Panc1 (cell line): ENCODE measurements at regions not wholly inside any gene's neighbourhood (a gene's known extent, or its start where the extent isn't known, plus 50 kb on each side); places are given as distances from the start of the nearest gene placed in this dataset.
A peak's percentile ranks its signal among the peaks of the same experiment; 100 is the strongest.

ENCODE experiments used
- ATAC-seq: fragments of 200-7000 bp; cut with Tn5 transposase; 2 replicates; pipeline ENCODE4 v1.9.1; 2020; ENCODE audit warnings: mild to moderate bottlenecking, moderate library complexity
- BruUV-seq: library from RNA; stranded (reverse); fragments of 400-500 nt; replicated peaks from 2 replicates; lab custom pipeline; 2021; lab: Mats Ljungman, UMichigan
- CTCF ChIA-PET: fragments of 300-600 bp; sonication (Branson Sonifier 250); formaldehyde crosslinking; loops from one replicate; lab custom pipeline; 2022; ENCODE audit warnings: antibody characterized with exemption; lab: Charles Lee
- POLR2A ChIA-PET: fragments of 300-600 bp; sonication (Branson Sonifier 250); formaldehyde crosslinking; loops from one replicate; lab custom pipeline; 2022; ENCODE audit warnings: antibody characterized with exemption; lab: Charles Lee
- DNase-seq: peaks from one replicate; pipeline ENCODE4 v3.0.0-alpha.2; 2010; ENCODE audit warnings: low read depth, low spot score
- H3K27ac ChIP-seq: 2 replicates; pipeline ENCODE4 v1.5.1; 2011; ENCODE audit warnings: mild to moderate bottlenecking, low read length, inconsistent platforms
- H3K27me3 ChIP-seq: fragments of 200-500 bp; sonication (Bioruptor generic); 2 replicates; pipeline ENCODE4 v1.6.0; 2014; ENCODE audit warnings: low read length, inconsistent platforms; ENCODE audit not compliant: control insufficient read depth, insufficient read depth
- H3K36me3 ChIP-seq: fragments of 200-500 bp; sonication (Bioruptor generic); 2 replicates; pipeline ENCODE4 v1.5.1; 2014; ENCODE audit warnings: inconsistent platforms, mild to moderate bottlenecking, low read length, moderate library complexity; ENCODE audit not compliant: control insufficient read depth, insufficient read depth
- H3K4me1 ChIP-seq: 2 replicates; pipeline ENCODE4 v1.5.1; 2011; ENCODE audit warnings: inconsistent platforms, mild to moderate bottlenecking, low read length, moderate library complexity; ENCODE audit not compliant: control insufficient read depth, insufficient read depth
- H3K4me3 ChIP-seq, 2 experiments: 2 replicates each; pipeline ENCODE4 v1.5.1; 2011 to 2012; ENCODE audit warnings: low read depth in 2 of 2, low read length in 2 of 2, mild to moderate bottlenecking in 2 of 2, inconsistent platforms in 1 of 2, moderate library complexity in 1 of 2
- H3K9me3 ChIP-seq: fragments of 200-500 bp; sonication (Bioruptor generic); 2 replicates; pipeline ENCODE4 v1.5.1; 2014; ENCODE audit warnings: low read depth, mild to moderate bottlenecking, inconsistent platforms, low read length, moderate library complexity; ENCODE audit not compliant: control insufficient read depth, insufficient read depth
- POLR2AphosphoS5 ChIP-seq: IDR thresholded peaks from 2 replicates; pipeline ENCODE4 v1.6.1; 2012; ENCODE audit warnings: mild to moderate bottlenecking, low read depth, low read length, moderate library complexity
- SIN3A ChIP-seq: IDR thresholded peaks from 2 replicates; pipeline ENCODE4 v1.6.1; 2012; ENCODE audit warnings: low read depth, mild to moderate bottlenecking, low read length, moderate library complexity, borderline replicate concordance; ENCODE audit not compliant: insufficient read depth
- TCF7L2 ChIP-seq: IDR thresholded peaks from 2 replicates; pipeline ENCODE4 v1.6.1; 2011; ENCODE audit warnings: mild to moderate bottlenecking, low read depth, low read length, inconsistent platforms
- in situ Hi-C: cut with HindIII; loops from 2 replicates; pipeline ENCODE4 v1.10.0; 2016; ENCODE audit warnings: low sequenced_read_pairs, low pct_unique_long_range_greater_than_20kb
- intact Hi-C: fragments of 100-400 bp; cut with micrococcal nuclease; formaldehyde crosslinking; loops from one replicate; pipeline ENCODE4 v1.10.0; 2022; ENCODE audit not compliant: unreplicated experiment
- TF ChIP-seq, protein P1 (sequence below): fragments of 450-650 bp; IDR thresholded peaks from 2 replicates; pipeline ENCODE4 v1.5.1; 2017; ENCODE audit warnings: mild to moderate bottlenecking
- TF ChIP-seq, protein P2 (sequence below), 2 experiments: IDR thresholded peaks; 2 replicates each; pipeline ENCODE4 v1.6.1; 2011 to 2012; ENCODE audit warnings: low read depth in 2 of 2, control low read depth in 1 of 2, low read length in 1 of 2, mild to moderate bottlenecking in 1 of 2, moderate library complexity in 1 of 2; ENCODE audit not compliant: insufficient read depth in 1 of 2

GRCh38 chr4:3613967-3614730 is 81.9 kb upstream of the LRPAP1 start:
- no peaks in the 10 kb centered on the region for H3K9me3 ChIP-seq
- H3K36me3 ChIP-seq = no peaks in the 10 kb centered on the region
- H3K4me3 ChIP-seq = no peak overlapping the region
- TF ChIP-seq, protein P1, sequence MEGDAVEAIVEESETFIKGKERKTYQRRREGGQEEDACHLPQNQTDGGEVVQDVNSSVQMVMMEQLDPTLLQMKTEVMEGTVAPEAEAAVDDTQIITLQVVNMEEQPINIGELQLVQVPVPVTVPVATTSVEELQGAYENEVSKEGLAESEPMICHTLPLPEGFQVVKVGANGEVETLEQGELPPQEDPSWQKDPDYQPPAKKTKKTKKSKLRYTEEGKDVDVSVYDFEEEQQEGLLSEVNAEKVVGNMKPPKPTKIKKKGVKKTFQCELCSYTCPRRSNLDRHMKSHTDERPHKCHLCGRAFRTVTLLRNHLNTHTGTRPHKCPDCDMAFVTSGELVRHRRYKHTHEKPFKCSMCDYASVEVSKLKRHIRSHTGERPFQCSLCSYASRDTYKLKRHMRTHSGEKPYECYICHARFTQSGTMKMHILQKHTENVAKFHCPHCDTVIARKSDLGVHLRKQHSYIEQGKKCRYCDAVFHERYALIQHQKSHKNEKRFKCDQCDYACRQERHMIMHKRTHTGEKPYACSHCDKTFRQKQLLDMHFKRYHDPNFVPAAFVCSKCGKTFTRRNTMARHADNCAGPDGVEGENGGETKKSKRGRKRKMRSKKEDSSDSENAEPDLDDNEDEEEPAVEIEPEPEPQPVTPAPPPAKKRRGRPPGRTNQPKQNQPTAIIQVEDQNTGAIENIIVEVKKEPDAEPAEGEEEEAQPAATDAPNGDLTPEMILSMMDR = no peak
- TF ChIP-seq, protein P2, sequence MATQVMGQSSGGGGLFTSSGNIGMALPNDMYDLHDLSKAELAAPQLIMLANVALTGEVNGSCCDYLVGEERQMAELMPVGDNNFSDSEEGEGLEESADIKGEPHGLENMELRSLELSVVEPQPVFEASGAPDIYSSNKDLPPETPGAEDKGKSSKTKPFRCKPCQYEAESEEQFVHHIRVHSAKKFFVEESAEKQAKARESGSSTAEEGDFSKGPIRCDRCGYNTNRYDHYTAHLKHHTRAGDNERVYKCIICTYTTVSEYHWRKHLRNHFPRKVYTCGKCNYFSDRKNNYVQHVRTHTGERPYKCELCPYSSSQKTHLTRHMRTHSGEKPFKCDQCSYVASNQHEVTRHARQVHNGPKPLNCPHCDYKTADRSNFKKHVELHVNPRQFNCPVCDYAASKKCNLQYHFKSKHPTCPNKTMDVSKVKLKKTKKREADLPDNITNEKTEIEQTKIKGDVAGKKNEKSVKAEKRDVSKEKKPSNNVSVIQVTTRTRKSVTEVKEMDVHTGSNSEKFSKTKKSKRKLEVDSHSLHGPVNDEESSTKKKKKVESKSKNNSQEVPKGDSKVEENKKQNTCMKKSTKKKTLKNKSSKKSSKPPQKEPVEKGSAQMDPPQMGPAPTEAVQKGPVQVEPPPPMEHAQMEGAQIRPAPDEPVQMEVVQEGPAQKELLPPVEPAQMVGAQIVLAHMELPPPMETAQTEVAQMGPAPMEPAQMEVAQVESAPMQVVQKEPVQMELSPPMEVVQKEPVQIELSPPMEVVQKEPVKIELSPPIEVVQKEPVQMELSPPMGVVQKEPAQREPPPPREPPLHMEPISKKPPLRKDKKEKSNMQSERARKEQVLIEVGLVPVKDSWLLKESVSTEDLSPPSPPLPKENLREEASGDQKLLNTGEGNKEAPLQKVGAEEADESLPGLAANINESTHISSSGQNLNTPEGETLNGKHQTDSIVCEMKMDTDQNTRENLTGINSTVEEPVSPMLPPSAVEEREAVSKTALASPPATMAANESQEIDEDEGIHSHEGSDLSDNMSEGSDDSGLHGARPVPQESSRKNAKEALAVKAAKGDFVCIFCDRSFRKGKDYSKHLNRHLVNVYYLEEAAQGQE (IDR thresholded peaks at IDR 0.05; ENCODE audit: insufficient read depth in 1 of 2, low read depth in 2 of 2, low read length in 1 of 2) = no peak
- TF ChIP-seq SIN3A = no peak
- TF ChIP-seq POLR2AphosphoS5 = no peak
- no peak for TF ChIP-seq TCF7L2
- CTCF ChIA-PET = no interaction called here
- ATAC-seq (peak; percentile 66; the same call in 1 of the 2 replicates), DNase-seq (no peak)
- H3K4me1 ChIP-seq = no peaks in the 10 kb centered on the region; the same call in 1 of the 2 replicates
- in situ Hi-C loops (no loop called here), intact Hi-C loops (no loop called here)
- no peak overlapping the region for H3K27ac ChIP-seq
- no TSS peak for BruUV-seq
- H3K27me3 ChIP-seq = no peaks in the 10 kb centered on the region; the same call in 1 of the 2 replicates
- POLR2A ChIA-PET = no interaction called here

DNA sequence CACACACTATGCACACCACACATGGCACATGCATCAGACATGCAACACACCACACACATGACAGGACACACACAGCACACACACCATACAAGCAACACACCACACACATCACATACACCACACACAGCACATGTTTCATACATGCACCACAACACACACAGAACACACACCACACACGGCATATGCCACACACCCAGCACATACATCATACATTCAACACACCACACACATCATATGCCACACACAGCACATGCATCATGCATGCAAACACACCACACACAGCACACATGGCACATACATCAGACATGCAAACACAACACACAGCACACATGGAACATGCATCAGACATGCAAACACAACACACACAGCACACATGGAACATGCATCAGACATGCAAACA is 80.7 kb upstream of the LRPAP1 start:
- no peak for ATAC-seq
- ChIA-PET CTCF (no interaction called here), POLR2A (no interaction called here)
- no peaks in the 10 kb centered on the region for H3K9me3 ChIP-seq
- intact Hi-C loops (no loop called here), in situ Hi-C loops (no loop called here)
- BruUV-seq = no TSS peak
- no peak overlapping the region for H3K4me3 ChIP-seq
- no peaks in the 10 kb centered on the region; the same call in 1 of the 2 replicates for H3K27me3 ChIP-seq
- H3K36me3 ChIP-seq = no peaks in the 10 kb centered on the region
- TF ChIP-seq, protein P2 (IDR thresholded peaks at IDR 0.05; ENCODE audit: insufficient read depth in 1 of 2, low read depth in 2 of 2, low read length in 1 of 2) = no peak
- TF ChIP-seq, protein P1 = no peak
- TF ChIP-seq TCF7L2 (no peak), POLR2AphosphoS5 (no peak), SIN3A (no peak)
- no peaks in the 10 kb centered on the region; the same call in 1 of the 2 replicates for H3K4me1 ChIP-seq
- no peak for DNase-seq
- H3K27ac ChIP-seq = no peak overlapping the region
